Mesothelial cell of epicardium (in vitro differentiated cells): ENCODE measurements at regions not wholly inside any gene's neighbourhood (a gene's known extent, or its start where the extent isn't known, plus 50 kb on each side); places are given as distances from the start of the nearest gene placed in this dataset.

Source experiments
- DNase-seq, 2 experiments: peaks; one replicate each; pipeline ENCODE4 v3.0.0; 2021; ENCODE audit warnings: low spot score in 2 of 2; ENCODE audit not compliant: unreplicated experiment in 2 of 2
- H3K27ac Mint-ChIP-seq: 2 replicates; pipeline ENCODE4 v1.8.0; 2021; ENCODE audit warnings: mixed read lengths
- H3K27me3 Mint-ChIP-seq: 2 replicates; pipeline ENCODE4 v1.8.0; 2021; ENCODE audit warnings: low read depth, mixed read lengths
- H3K36me3 Mint-ChIP-seq: 2 replicates; pipeline ENCODE4 v1.8.0; 2021; ENCODE audit warnings: mixed read lengths
- H3K4me1 Mint-ChIP-seq: 2 replicates; pipeline ENCODE4 v1.8.0; 2021; ENCODE audit warnings: mixed read lengths
- H3K4me3 Mint-ChIP-seq: 2 replicates; pipeline ENCODE4 v1.8.0; 2021; ENCODE audit warnings: mild to moderate bottlenecking, moderate library complexity, mixed read lengths
- H3K9me3 Mint-ChIP-seq: 2 replicates; pipeline ENCODE4 v1.8.0; 2021; ENCODE audit warnings: mixed read lengths
- CTCF ChIP-seq: fragments of 200-600 bp; sonication (generic); IDR thresholded peaks from one replicate; pipeline ENCODE4 v1.5.0; 2021; ENCODE audit warnings: antibody characterized with exemption; ENCODE audit not compliant: unreplicated experiment

- no peak for DNase-seq
- no peaks in the 10 kb centered on the region for H3K36me3 Mint-ChIP-seq
- no peak for TF ChIP-seq CTCF
- no peak overlapping the region for H3K27ac Mint-ChIP-seq
- no peaks in the 10 kb centered on the region for H3K27me3 Mint-ChIP-seq
- H3K4me1 Mint-ChIP-seq: no peaks in the 10 kb centered on the region
- H3K9me3 Mint-ChIP-seq: peaks cover 6% of the 10 kb centered on the region
- no peak overlapping the region for H3K4me3 Mint-ChIP-seq
These were observed 291.1 kb upstream of the PRDM9 start for GRCh38 chr5:23216345-23216744.

GRCh38 chr5:23208959-23209431 lies 298.4 kb upstream of the PRDM9 start:
- no peak for DNase-seq

GRCh38 chr5:23204111-23204510 lies 303.3 kb upstream of the PRDM9 start:
- Mint-ChIP-seq H3K4me3 (no peak overlapping the region), H3K27me3 (no peaks in the 10 kb centered on the region), H3K9me3 (peaks cover 16% of the 10 kb centered on the region), H3K36me3 (no peaks in the 10 kb centered on the region), H3K27ac (no peak overlapping the region), H3K4me1 (no peaks in the 10 kb centered on the region)
- no peak for DNase-seq
- no peak for TF ChIP-seq CTCF

More at GRCh38 chr5:23208959-23209431, 298.4 kb upstream of the PRDM9 start:
- H3K36me3 Mint-ChIP-seq: no peaks in the 10 kb centered on the region
- TF ChIP-seq CTCF: peak; percentile 72
- H3K27ac Mint-ChIP-seq: no peak overlapping the region
- no peaks in the 10 kb centered on the region for H3K4me1 Mint-ChIP-seq
- H3K4me3 Mint-ChIP-seq: no peak overlapping the region
- no peaks in the 10 kb centered on the region for H3K9me3 Mint-ChIP-seq
- no peaks in the 10 kb centered on the region for H3K27me3 Mint-ChIP-seq

GRCh38 chr5:23169660-23170416 lies 316.7 kb upstream of the CDH12 start:
- no peak for DNase-seq
- Mint-ChIP-seq H3K4me3 (no peak overlapping the region), H3K4me1 (no peaks in the 10 kb centered on the region), H3K27me3 (no peaks in the 10 kb centered on the region), H3K36me3 (no peaks in the 10 kb centered on the region), H3K9me3 (peaks cover 8% of the 10 kb centered on the region), H3K27ac (no peak overlapping the region)
- TF ChIP-seq CTCF: no peak

- Mint-ChIP-seq H3K36me3 (no peaks in the 10 kb centered on the region), H3K9me3 (no peaks in the 10 kb centered on the region), H3K4me3 (no peak overlapping the region), H3K27me3 (no peaks in the 10 kb centered on the region), H3K27ac (no peak overlapping the region), H3K4me1 (peaks cover 5% of the 10 kb centered on the region)
- no peak for TF ChIP-seq CTCF
- no peak for DNase-seq
These were observed 311.8 kb upstream of the CDH12 start for GRCh38 chr5:23164971-23165370.
